Transverse colon (tissue), 4 donors: ENCODE measurements at regions not wholly inside any gene's neighbourhood (a gene's known extent, or its start where the extent isn't known, plus 50 kb on each side); places are given as distances from the start of the nearest gene placed in this dataset.

ENCODE experiments used
- DNase-seq: peaks from one replicate; pipeline ENCODE4 v3.0.0-alpha.2; 2019
- H3K27ac ChIP-seq, 4 donors: fragments of 200-600 bp; sonication (generic); 2 replicates each; pipeline ENCODE4 v1.5.1; 2016 to 2018; ENCODE audit warnings: inconsistent platforms in 4 of 4
- H3K27me3 ChIP-seq: fragments of 200-600 bp; sonication (generic); 2 replicates; pipeline ENCODE4 v1.5.1; 2017; ENCODE audit warnings: inconsistent platforms
- H3K36me3 ChIP-seq, 4 donors: fragments of 200-600 bp; sonication (generic); 2 replicates each; pipeline ENCODE4 v1.5.1; 2017 to 2019; ENCODE audit warnings: inconsistent platforms in 4 of 4
- H3K4me1 ChIP-seq, 4 donors: fragments of 200-600 bp; sonication (generic); 2 replicates each; pipeline ENCODE4 v1.5.1; 2017 to 2020; ENCODE audit warnings: inconsistent platforms in 4 of 4
- H3K4me3 ChIP-seq, 4 donors: fragments of 200-600 bp; sonication (generic); 1 replicate in 1 of 4; 2 replicates in 3 of 4; pipeline versions ENCODE4 v1.5.1 to v1.6.1; 2017 to 2019; ENCODE audit warnings: inconsistent platforms in 4 of 4
- H3K9me3 ChIP-seq, 2 donors: fragments of 200-600 bp; sonication (generic); 2 replicates each; pipeline ENCODE4 v1.5.1; 2017 to 2019; ENCODE audit warnings: inconsistent platforms in 2 of 2
- CTCF ChIP-seq, 5 experiments: fragments of 200-600 bp in 3 of 5; fragments of 450-650 bp in 2 of 5; sonication (generic) in 3 of 5; IDR thresholded peaks; 1 replicate in 2 of 5; 2 replicates in 3 of 5; pipeline ENCODE4 v1.5.1; 2016 to 2017; ENCODE audit warnings: antibody characterized with exemption in 5 of 5, inconsistent platforms in 3 of 5, mild to moderate bottlenecking in 2 of 5, moderate library complexity in 1 of 5
- EP300 ChIP-seq: sonication (generic); formaldehyde crosslinking; IDR thresholded peaks from one replicate; pipeline ENCODE4 v1.6.1; 2017; ENCODE audit warnings: antibody characterized with exemption, low read depth
- POLR2A ChIP-seq: fragments of 450-650 bp; IDR thresholded peaks from one replicate; pipeline ENCODE4 v1.6.1; 2016; ENCODE audit warnings: antibody characterized with exemption, mild to moderate bottlenecking, moderate library complexity
- POLR2AphosphoS5 ChIP-seq, 3 donors: sonication (generic); formaldehyde crosslinking; IDR thresholded peaks; one replicate each; pipeline ENCODE4 v1.6.1; 2016; ENCODE audit warnings: antibody characterized with exemption in 3 of 3
- WGBS, 2 donors: methylation state at CpG; one replicate each; pipeline ENCODE4 v1.1.5; 2018; ENCODE audit warnings: low coverage in 1 of 2; 5-methylcytosine and 5-hydroxymethylcytosine counted together
- in situ Hi-C, 4 donors: fragments of 200-750 bp; cut with MboI; loops; one replicate each; pipeline versions ENCODE4 v1.15.0 to v1.15.1; 2017; ENCODE audit warnings: low sequenced_read_pairs in 3 of 4, low pct_ligation_motif_present in 1 of 4, low pct_unique_long_range_greater_than_20kb in 1 of 4
- intact Hi-C: fragments of 100-400 bp; cut with DNase I; formaldehyde crosslinking; loops from one replicate; pipeline ENCODE4 v1.15.1; 2023; ENCODE audit warnings: low total_unique reads

GRCh38 chr4:138007572-138007971 lies 234.6 kb downstream of the SLC7A11 start:
- Histone ChIP-seq H3K4me3 (no peak overlapping the region), H3K4me1 (no peaks in the 10 kb centered on the region), H3K36me3 (no peaks in the 10 kb centered on the region), H3K27me3 (no peaks in the 10 kb centered on the region), H3K27ac (no peak overlapping the region), H3K9me3 (no peaks in the 10 kb centered on the region)
- no peak for TF ChIP-seq POLR2A
- no peak for TF ChIP-seq POLR2AphosphoS5 (IDR thresholded peaks at IDR 0.05)
- TF ChIP-seq EP300, result no peak
- TF ChIP-seq CTCF (IDR thresholded peaks at IDR 0.05), result peak in 1 of 5 experiments; percentile 13
- 80 to 90% methylated on average over 1 of the region's 1 CpG for WGBS, 2 donors
- intact Hi-C loops, result no loop called here
- in situ Hi-C loops, result no loop called here
- no peak for DNase-seq

GRCh38 chr4:138005486-138005885 lies 236.7 kb downstream of the SLC7A11 start:
- TF ChIP-seq CTCF (IDR thresholded peaks at IDR 0.05) (no peak), POLR2AphosphoS5 (IDR thresholded peaks at IDR 0.05) (no peak)
- Histone ChIP-seq H3K36me3 (no peaks in the 10 kb centered on the region), H3K27me3 (no peaks in the 10 kb centered on the region), H3K4me1 (no peaks in the 10 kb centered on the region), H3K9me3 (no peaks in the 10 kb centered on the region), H3K4me3 (no peak overlapping the region), H3K27ac (no peak overlapping the region)
- DNase-seq, result no peak
- WGBS, 2 donors, result 74 to 78% methylated on average over 1 of the region's 1 CpG
- intact Hi-C loops, result no loop called here
- in situ Hi-C loops, result no loop called here

- Histone ChIP-seq H3K27me3 (no peaks in the 10 kb centered on the region), H3K4me1 (no peaks in the 10 kb centered on the region), H3K36me3 (no peaks in the 10 kb centered on the region), H3K27ac (no peak overlapping the region), H3K4me3 (no peak overlapping the region), H3K9me3 (no peaks in the 10 kb centered on the region)
- intact Hi-C loops, result no loop called here
- no peak for DNase-seq
- no peak for TF ChIP-seq POLR2AphosphoS5 (IDR thresholded peaks at IDR 0.05)
- TF ChIP-seq CTCF (IDR thresholded peaks at IDR 0.05), result no peak
- TF ChIP-seq EP300, result no peak
- TF ChIP-seq POLR2A, result no peak
- in situ Hi-C loops, result no loop called here
These were observed 238.9 kb downstream of the SLC7A11 start for GRCh38 chr4:138003248-138003647.

GRCh38 chr4:137998666-137999429 lies 243.3 kb downstream of the SLC7A11 start:
- H3K9me3 ChIP-seq, result no peaks in the 10 kb centered on the region
- TF ChIP-seq POLR2AphosphoS5 (IDR thresholded peaks at IDR 0.05) (no peak), POLR2A (no peak), CTCF (IDR thresholded peaks at IDR 0.05) (no peak), EP300 (no peak)
- in situ Hi-C loops, result no loop called here
- no peak for DNase-seq
- no peaks in the 10 kb centered on the region for H3K27me3 ChIP-seq
- intact Hi-C loops, result no loop called here
- H3K4me3 ChIP-seq, result no peak overlapping the region
- H3K36me3 ChIP-seq, result no peaks in the 10 kb centered on the region
- no peak overlapping the region for H3K27ac ChIP-seq
- 53 to 60% methylated on average over 1 of the region's 1 CpG for WGBS, 2 donors
- H3K4me1 ChIP-seq, result no peaks in the 10 kb centered on the region
